HepG2 (cell line): ENCODE measurements at regions not wholly inside any gene's neighbourhood (a gene's known extent, or its start where the extent isn't known, plus 50 kb on each side); places are given as distances from the start of the nearest gene placed in this dataset.

ENCODE experiments used
- ATAC-seq: fragments of 200-7000 bp; cut with Tn5 transposase; 3 replicates; pipeline ENCODE4 v1.9.1; 2020; ENCODE audit warnings: mild to moderate bottlenecking, moderate library complexity
- BruUV-seq: library from RNA; stranded (reverse); fragments of 400-500 nt; replicated peaks from 2 replicates; lab custom pipeline; 2021; lab: Mats Ljungman, UMichigan
- CTCF ChIA-PET: fragments of 300-600 bp; formaldehyde crosslinking; extraction: SDS; loops from one replicate; lab custom pipeline; 2021; ENCODE audit warnings: low total read pairs, inconsistent platforms, low intra/inter-chr PET ratio; lab: Yijun Ruan, JAX
- POLR2A ChIA-PET: fragments of 350-600 bp; sonication (Branson Sonifier 250); formaldehyde crosslinking; loops from one replicate; lab custom pipeline; 2020; ENCODE audit warnings: antibody characterized with exemption, inconsistent platforms; lab: Yijun Ruan, JAX
- DNase-seq: peaks from one replicate; pipeline ENCODE4 v3.0.0-alpha.2; 2015; ENCODE audit warnings: low spot score
- FAIRE-seq: peaks from 3 replicates; lab custom pipeline; 2011; peaks lifted over from hg19 to GRCh38; lab: Jason Lieb, UNC
- H2AFZ ChIP-seq: one replicate; pipeline ENCODE4 v1.6.1; 2011; ENCODE audit warnings: low read length, inconsistent platforms
- H3K27ac ChIP-seq: fragments of 300-600 bp; 3 replicates; pipeline ENCODE4 v1.8.0; 2011; ENCODE audit warnings: mixed run types, mild to moderate bottlenecking, mixed read lengths, low read length, inconsistent platforms; ENCODE audit not compliant: insufficient read depth; ENCODE audit errors: extremely low read length
- H3K27me3 ChIP-seq, 2 experiments: fragments of 200-600 bp in 1 of 2; 2 replicates in 1 of 2; 3 replicates in 1 of 2; pipeline versions ENCODE4 v1.6.0 to v1.8.0; 2011; ENCODE audit warnings: low read length in 2 of 2, mild to moderate bottlenecking in 2 of 2, moderate library complexity in 2 of 2, inconsistent platforms in 1 of 2; ENCODE audit not compliant: insufficient read depth in 2 of 2, control insufficient read depth in 1 of 2
- H3K36me3 ChIP-seq, 2 experiments: fragments of 200-600 bp in 1 of 2; replicated peaks in 1 of 2; 2 replicates in 1 of 2; 3 replicates in 1 of 2; pipeline versions ENCODE4 v1.5.1 to v1.8.0; 2011; ENCODE audit warnings: low read length in 2 of 2, inconsistent platforms in 1 of 2; ENCODE audit not compliant: insufficient read depth in 2 of 2, control insufficient read depth in 1 of 2
- H3K4me1 ChIP-seq: 2 replicates; pipeline ENCODE4 v1.5.1; 2012; ENCODE audit warnings: low read length, inconsistent platforms; ENCODE audit not compliant: insufficient read depth
- H3K4me2 ChIP-seq: 2 replicates; pipeline ENCODE4 v1.6.0; 2011; ENCODE audit warnings: low read depth, low read length, inconsistent platforms
- H3K4me3 ChIP-seq, 3 experiments: fragments of 200-600 bp in 1 of 3; sonication (generic), shearing (Covaris generic) in 1 of 3; replicated peaks in 1 of 3; 2 replicates each; pipeline ENCODE4 v1.5.1; 2011 to 2016; ENCODE audit warnings: low read length in 3 of 3, inconsistent platforms in 2 of 3, low read depth in 2 of 3, mild to moderate bottlenecking in 2 of 3, control low read depth in 1 of 3, mixed read lengths in 1 of 3; ENCODE audit not compliant: insufficient read depth in 1 of 3
- H3K79me2 ChIP-seq: one replicate; pipeline ENCODE4 v1.6.1; 2011; ENCODE audit warnings: low read length, inconsistent platforms; ENCODE audit not compliant: insufficient read depth
- H3K9ac ChIP-seq: 2 replicates; pipeline ENCODE4 v1.6.0; 2011; ENCODE audit warnings: mild to moderate bottlenecking, low read depth, low read length, inconsistent platforms; ENCODE audit not compliant: insufficient read depth
- H3K9me3 ChIP-seq: 2 replicates; pipeline ENCODE4 v1.5.1; 2012; ENCODE audit warnings: mild to moderate bottlenecking, low read length
- H4K20me1 ChIP-seq: 2 replicates; pipeline ENCODE4 v1.6.0; 2011; ENCODE audit warnings: inconsistent platforms, mild to moderate bottlenecking, low read length, moderate library complexity; ENCODE audit not compliant: insufficient read depth
- GLMP ChIP-seq: sonication (generic); formaldehyde crosslinking; IDR thresholded peaks from 2 replicates; pipeline ENCODE4 v1.9.0; 2021; ENCODE audit warnings: missing genetic modification reagents, mild to moderate bottlenecking, borderline replicate concordance
- GTF2F1 ChIP-seq: fragments of 150-350 bp; IDR thresholded peaks from 2 replicates; pipeline ENCODE4 v1.6.1; 2014; ENCODE audit warnings: low read length
- LRRFIP1 ChIP-seq: sonication (generic); formaldehyde crosslinking; conservative IDR thresholded peaks from 2 replicates; pipeline ENCODE4 v1.4.0; 2020; ENCODE audit warnings: missing genetic modification reagents
- MAX ChIP-seq: IDR thresholded peaks from 2 replicates; pipeline ENCODE4 v1.6.1; 2012; ENCODE audit warnings: inconsistent platforms
- NR0B2 ChIP-seq: sonication (generic); formaldehyde crosslinking; IDR thresholded peaks from 2 replicates; pipeline ENCODE4 v1.4.0; 2020; ENCODE audit warnings: mild to moderate bottlenecking, missing genetic modification reagents
- REXO4 ChIP-seq: sonication (generic); formaldehyde crosslinking; IDR thresholded peaks from 2 replicates; pipeline ENCODE4 v1.8.0; 2022; ENCODE audit warnings: missing genetic modification reagents, mild to moderate bottlenecking, borderline replicate concordance
- SRF ChIP-seq: IDR thresholded peaks from 2 replicates; pipeline ENCODE4 v1.6.1; 2011; ENCODE audit warnings: mild to moderate bottlenecking, low read depth, low read length, moderate library complexity
- TBP ChIP-seq: sonication (generic); formaldehyde crosslinking; IDR thresholded peaks from 2 replicates; pipeline ENCODE4 v1.5.0; 2020; ENCODE audit warnings: missing genetic modification reagents
- ZNF136 ChIP-seq: sonication (generic); formaldehyde crosslinking; IDR thresholded peaks from 2 replicates; pipeline ENCODE4 v1.8.1; 2022; ENCODE audit warnings: low read depth, mild to moderate bottlenecking, moderate library complexity, missing genetic modification reagents
- ZNF451 ChIP-seq: sonication (generic); formaldehyde crosslinking; IDR thresholded peaks from 2 replicates; pipeline ENCODE4 v1.5.0; 2020; ENCODE audit warnings: mild to moderate bottlenecking, missing genetic modification reagents
- ZNF597 ChIP-seq: sonication (generic); formaldehyde crosslinking; IDR thresholded peaks from 2 replicates; pipeline ENCODE4 v1.5.0; 2020; ENCODE audit warnings: missing genetic modification reagents
- WGBS: methylation state at CpG from one replicate; pipeline ENCODE4 v1.1.6; 2017; ENCODE audit warnings: low lambda C conversion rate; 5-methylcytosine and 5-hydroxymethylcytosine counted together
- in situ Hi-C: cut with HindIII; loops from 2 replicates; pipeline ENCODE4 v1.10.0; 2017; ENCODE audit warnings: low pct_unique_long_range_greater_than_20kb; ENCODE audit not compliant: extremely low pct_ligation_motif_present
- intact Hi-C: fragments of 100-400 bp; cut with micrococcal nuclease; formaldehyde crosslinking; loops from one replicate; pipeline ENCODE4 v1.10.0; 2022; ENCODE audit not compliant: unreplicated experiment
- TF ChIP-seq, protein P1 (sequence below): IDR thresholded peaks from 2 replicates; pipeline ENCODE4 v1.6.1; 2012; ENCODE audit warnings: low read length, improper control_type of control experiment

DNA sequence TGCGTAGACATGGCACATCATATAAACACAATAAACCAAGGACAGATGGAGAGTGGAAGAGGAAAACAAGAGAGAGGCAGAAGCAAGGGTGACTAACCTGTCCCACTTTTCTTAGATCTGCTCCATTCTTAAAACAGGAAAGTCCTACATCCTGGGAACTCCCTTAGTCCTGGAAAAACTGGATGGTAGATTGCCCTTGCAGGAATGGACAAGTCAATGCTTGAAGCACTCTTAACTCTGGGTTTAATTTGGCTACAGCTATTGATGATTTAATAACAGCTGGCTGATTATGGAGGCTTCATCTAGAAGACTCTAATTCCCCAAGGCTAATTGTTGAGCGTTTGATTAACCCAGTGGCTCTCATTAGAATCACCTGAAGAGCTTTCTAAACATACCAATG lies 258.8 kb downstream of the MIAT start (continued):
- TF ChIP-seq, protein P1, sequence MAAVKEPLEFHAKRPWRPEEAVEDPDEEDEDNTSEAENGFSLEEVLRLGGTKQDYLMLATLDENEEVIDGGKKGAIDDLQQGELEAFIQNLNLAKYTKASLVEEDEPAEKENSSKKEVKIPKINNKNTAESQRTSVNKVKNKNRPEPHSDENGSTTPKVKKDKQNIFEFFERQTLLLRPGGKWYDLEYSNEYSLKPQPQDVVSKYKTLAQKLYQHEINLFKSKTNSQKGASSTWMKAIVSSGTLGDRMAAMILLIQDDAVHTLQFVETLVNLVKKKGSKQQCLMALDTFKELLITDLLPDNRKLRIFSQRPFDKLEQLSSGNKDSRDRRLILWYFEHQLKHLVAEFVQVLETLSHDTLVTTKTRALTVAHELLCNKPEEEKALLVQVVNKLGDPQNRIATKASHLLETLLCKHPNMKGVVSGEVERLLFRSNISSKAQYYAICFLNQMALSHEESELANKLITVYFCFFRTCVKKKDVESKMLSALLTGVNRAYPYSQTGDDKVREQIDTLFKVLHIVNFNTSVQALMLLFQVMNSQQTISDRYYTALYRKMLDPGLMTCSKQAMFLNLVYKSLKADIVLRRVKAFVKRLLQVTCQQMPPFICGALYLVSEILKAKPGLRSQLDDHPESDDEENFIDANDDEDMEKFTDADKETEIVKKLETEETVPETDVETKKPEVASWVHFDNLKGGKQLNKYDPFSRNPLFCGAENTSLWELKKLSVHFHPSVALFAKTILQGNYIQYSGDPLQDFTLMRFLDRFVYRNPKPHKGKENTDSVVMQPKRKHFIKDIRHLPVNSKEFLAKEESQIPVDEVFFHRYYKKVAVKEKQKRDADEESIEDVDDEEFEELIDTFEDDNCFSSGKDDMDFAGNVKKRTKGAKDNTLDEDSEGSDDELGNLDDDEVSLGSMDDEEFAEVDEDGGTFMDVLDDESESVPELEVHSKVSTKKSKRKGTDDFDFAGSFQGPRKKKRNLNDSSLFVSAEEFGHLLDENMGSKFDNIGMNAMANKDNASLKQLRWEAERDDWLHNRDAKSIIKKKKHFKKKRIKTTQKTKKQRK = no peak
- no peak for TF ChIP-seq SRF
- TF ChIP-seq NR0B2 (CRISPR knock-in tag) = no peak

- peaks cover 0 to 9% of the 10 kb centered on the region in 2 experiments; a peak in 4 of 5 replicates for H3K27me3 ChIP-seq
- no peak overlapping the region for H3K4me3 ChIP-seq
- H3K27ac ChIP-seq = no peak overlapping the region
- CTCF ChIA-PET = no interaction called here
- POLR2A ChIA-PET = no interaction called here
- no peak overlapping the region for H3K9ac ChIP-seq
- in situ Hi-C loops = no loop called here
- no peaks in the 10 kb centered on the region for H3K79me2 ChIP-seq
- H3K9me3 ChIP-seq = no peaks in the 10 kb centered on the region
- H4K20me1 ChIP-seq = no peaks in the 10 kb centered on the region
- H3K36me3 ChIP-seq = no peaks in the 10 kb centered on the region
- DNase-seq (no peak), ATAC-seq (no peak), FAIRE-seq (no peak)
- 0% methylated on average over 3 of the region's 3 CpGs for WGBS
- H3K4me1 ChIP-seq = no peaks in the 10 kb centered on the region
- no TSS peak for BruUV-seq
- no peak overlapping the region for H3K4me2 ChIP-seq
- H2AFZ ChIP-seq = no peak overlapping the region
- intact Hi-C loops = no loop called here
- TF ChIP-seq TBP (CRISPR knock-in tag) = no peak
- TF ChIP-seq ZNF597 (CRISPR knock-in tag) = no peak
- no peak for TF ChIP-seq MAX
- TF ChIP-seq REXO4 (CRISPR knock-in tag) = no peak
- TF ChIP-seq ZNF136 (CRISPR knock-in tag) = no peak
- TF ChIP-seq LRRFIP1 (CRISPR knock-in tag) = no peak
- TF ChIP-seq GLMP (CRISPR knock-in tag) = no peak
- TF ChIP-seq GTF2F1 = no peak
- TF ChIP-seq ZNF451 = no peak
Measured at GRCh38 chr22:26918226-26918625, 260.8 kb downstream of the MIAT start.
